HEK293 (cell line): ENCODE measurements at regions not wholly inside any gene's neighbourhood (a gene's known extent, or its start where the extent isn't known, plus 50 kb on each side); places are given as distances from the start of the nearest gene placed in this dataset.

Source experiments
- CTCF ChIP-seq: fragments of 450-650 bp; formaldehyde crosslinking; IDR thresholded peaks from 2 replicates; pipeline ENCODE4 v1.5.1; 2016; ENCODE audit warnings: missing biosample characterization, missing genetic modification characterization
- ZBTB26 ChIP-seq: fragments of 450-650 bp; formaldehyde crosslinking; optimal IDR thresholded peaks from 2 replicates; pipeline ENCODE3; 2016; ENCODE audit warnings: missing biosample characterization, mild to moderate bottlenecking, missing genetic modification characterization
- TF ChIP-seq, protein P1 (sequence below): fragments of 450-650 bp; IDR thresholded peaks from 2 replicates; pipeline ENCODE4 v1.5.1; 2018; ENCODE audit warnings: missing biosample characterization, missing genetic modification characterization

DNA sequence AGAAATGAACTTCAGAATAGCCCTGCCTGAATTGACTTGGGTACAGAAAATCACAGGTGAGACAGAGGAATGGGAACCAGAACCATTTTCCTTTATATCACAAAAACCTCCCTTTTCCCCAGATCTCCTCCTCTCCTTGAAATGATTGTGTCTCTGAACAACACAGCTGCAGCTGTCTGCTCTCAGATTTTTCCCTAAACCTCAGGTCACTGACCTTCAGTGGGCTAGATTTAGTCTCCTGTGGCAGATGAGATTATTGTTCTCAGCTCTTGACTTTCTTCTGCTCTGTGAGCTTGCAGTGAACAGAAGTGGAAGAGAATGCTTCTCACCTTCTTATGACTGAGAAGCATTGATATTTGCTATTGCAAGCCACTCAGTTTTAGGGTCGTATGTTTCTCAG lies 92.3 kb upstream of the FAM20A start:
- no peak for TF ChIP-seq CTCF (tag by site-specific recombination)
- TF ChIP-seq, protein P1, sequence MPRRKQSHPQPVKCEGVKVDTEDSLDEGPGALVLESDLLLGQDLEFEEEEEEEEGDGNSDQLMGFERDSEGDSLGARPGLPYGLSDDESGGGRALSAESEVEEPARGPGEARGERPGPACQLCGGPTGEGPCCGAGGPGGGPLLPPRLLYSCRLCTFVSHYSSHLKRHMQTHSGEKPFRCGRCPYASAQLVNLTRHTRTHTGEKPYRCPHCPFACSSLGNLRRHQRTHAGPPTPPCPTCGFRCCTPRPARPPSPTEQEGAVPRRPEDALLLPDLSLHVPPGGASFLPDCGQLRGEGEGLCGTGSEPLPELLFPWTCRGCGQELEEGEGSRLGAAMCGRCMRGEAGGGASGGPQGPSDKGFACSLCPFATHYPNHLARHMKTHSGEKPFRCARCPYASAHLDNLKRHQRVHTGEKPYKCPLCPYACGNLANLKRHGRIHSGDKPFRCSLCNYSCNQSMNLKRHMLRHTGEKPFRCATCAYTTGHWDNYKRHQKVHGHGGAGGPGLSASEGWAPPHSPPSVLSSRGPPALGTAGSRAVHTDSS (tag by site-specific recombination) = no peak
- TF ChIP-seq ZBTB26 (tag by site-specific recombination) = no peak
